GM23338 (cell line): ENCODE measurements at regions not wholly inside any gene's neighbourhood (a gene's known extent, or its start where the extent isn't known, plus 50 kb on each side); places are given as distances from the start of the nearest gene placed in this dataset.

ENCODE experiments used
- CTCF ChIP-seq, 2 experiments: fragments of 200-600 bp in 1 of 2; sonication (generic) in 1 of 2; conservative IDR thresholded peaks; 2 replicates each; pipeline versions ENCODE4 v1.5.1 to v1.6.1; 2016 to 2017; ENCODE audit warnings: antibody characterized with exemption in 2 of 2, low read depth in 2 of 2, mild to moderate bottlenecking in 2 of 2, moderate library complexity in 1 of 2
- EZH2 ChIP-seq: fragments of 200-600 bp; sonication (generic); IDR thresholded peaks from one replicate; pipeline ENCODE4 v1.8.0; 2017; ENCODE audit warnings: antibody characterized with exemption, mild to moderate bottlenecking, low read depth; ENCODE audit not compliant: unreplicated experiment
- EZH2phosphoT487 ChIP-seq: fragments of 200-600 bp; sonication (generic); IDR thresholded peaks from one replicate; pipeline ENCODE4 v1.8.1; 2018; ENCODE audit warnings: antibody characterized with exemption; ENCODE audit not compliant: unreplicated experiment

- TF ChIP-seq CTCF (conservative IDR thresholded peaks at IDR 0.05; ENCODE audit: low read depth in 2 of 2) (peak; percentile 21 to 52), EZH2phosphoT487 (no peak), EZH2 (no peak)
Measured at GRCh38 chr3:163891771-163892170, 1186.5 kb downstream of the SI start.
